OCI-LY7 (cell line): ENCODE measurements at regions not wholly inside any gene's neighbourhood (a gene's known extent, or its start where the extent isn't known, plus 50 kb on each side); places are given as distances from the start of the nearest gene placed in this dataset.
"Not testable (repeated sequence)": the region's sequence is repeated elsewhere in the genome, so short reads cannot be mapped to it uniquely, and the experiment has no call there.

Experiments
- CTCF ChIP-seq: fragments of 200-600 bp; sonication (generic); conservative IDR thresholded peaks from 2 replicates; pipeline ENCODE4 v1.5.1; 2014; ENCODE audit warnings: mild to moderate bottlenecking, antibody characterized with exemption, low read length, moderate library complexity, mixed read lengths
- EZH2phosphoT487 ChIP-seq: fragments of 200-600 bp; sonication (generic); IDR thresholded peaks from 2 replicates; pipeline ENCODE4 v1.6.1; 2018; ENCODE audit warnings: low read depth, borderline replicate concordance, mild to moderate bottlenecking, mixed run types, antibody characterized with exemption, low read length, moderate library complexity, mixed read lengths

GRCh38 chr7:83219231-83219630 lies 56.5 kb upstream of the PCLO start:
- not testable (repeated sequence) for TF ChIP-seq CTCF, EZH2phosphoT487
